ENCODE measurements at regions not wholly inside any gene's neighbourhood (a gene's known extent, or its start where the extent isn't known, plus 50 kb on each side); places are given as distances from the start of the nearest gene placed in this dataset.

GRCh38 chr5:2299388-2300220, 416.9 kb upstream of the IRX4 start:
- no peaks in the 10 kb centered on the region for H3K36me3 Mint-ChIP-seq (ENCODE audit: low read depth)
- H3K27me3 Mint-ChIP-seq (ENCODE audit: low read depth): no peaks in the 10 kb centered on the region
- H3K9me3 Mint-ChIP-seq: no peaks in the 10 kb centered on the region
- DNase-seq (ENCODE audit: low spot score): no peak
- no peak overlapping the region for H3K27ac Mint-ChIP-seq
- no peaks in the 10 kb centered on the region for H3K4me1 Mint-ChIP-seq (ENCODE audit: low read depth)
- intact Hi-C loops (cut with micrococcal nuclease): no loop called here
- no peak overlapping the region for H3K4me3 Mint-ChIP-seq (ENCODE audit: low read depth)

DNA sequence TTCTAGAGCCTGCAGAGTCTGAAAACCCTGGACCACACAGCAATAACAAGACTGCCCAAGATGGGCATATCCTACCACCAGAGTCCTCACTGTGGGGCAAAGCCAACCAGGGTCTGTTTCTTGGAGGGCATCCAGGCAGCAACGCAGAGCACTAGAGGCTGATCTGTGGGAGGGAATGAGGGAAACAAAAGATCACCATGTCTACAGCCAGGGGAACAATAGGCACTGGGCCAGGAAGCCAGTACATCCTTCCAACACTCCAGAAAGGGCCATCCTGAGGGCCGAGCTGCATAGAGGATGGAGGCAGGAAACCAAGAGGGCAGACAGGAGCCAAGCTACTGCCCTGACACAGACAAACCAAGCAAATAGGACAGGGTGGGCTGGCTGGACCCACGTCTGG, 416.1 kb upstream of the IRX4 start:
- intact Hi-C loops (cut with micrococcal nuclease): no loop called here
- H3K27me3 Mint-ChIP-seq (ENCODE audit: low read depth): no peaks in the 10 kb centered on the region
- no peaks in the 10 kb centered on the region for H3K36me3 Mint-ChIP-seq (ENCODE audit: low read depth)
- H3K27ac Mint-ChIP-seq: no peak overlapping the region
- no peak for DNase-seq (ENCODE audit: low spot score)
- no peaks in the 10 kb centered on the region for H3K4me1 Mint-ChIP-seq (ENCODE audit: low read depth)
- no peaks in the 10 kb centered on the region for H3K9me3 Mint-ChIP-seq
- no peak overlapping the region for H3K4me3 Mint-ChIP-seq (ENCODE audit: low read depth)

DNA sequence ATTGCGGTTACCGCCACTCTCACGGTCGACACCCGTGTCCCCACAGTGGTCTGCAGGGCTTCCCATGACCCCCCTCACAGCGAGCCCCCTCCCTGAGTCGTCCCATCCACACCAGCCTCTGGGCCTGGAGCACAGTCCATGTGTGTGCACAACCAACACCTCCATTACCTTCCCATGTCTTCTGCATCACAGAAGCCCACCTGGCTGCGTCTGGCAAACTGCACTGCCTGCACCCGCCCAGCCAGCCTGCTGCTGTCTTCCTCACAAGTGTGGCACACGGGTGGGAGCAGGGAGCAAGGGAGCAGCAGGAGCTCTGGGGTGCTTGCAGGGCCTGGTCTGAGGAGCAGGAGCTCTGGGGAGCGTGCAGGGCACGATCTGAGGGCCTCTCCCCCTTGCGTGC, 415.3 kb upstream of the IRX4 start:
- intact Hi-C loops (cut with micrococcal nuclease): no loop called here
- no peak for DNase-seq (ENCODE audit: low spot score)
- Mint-ChIP-seq H3K27me3 (ENCODE audit: low read depth) (no peaks in the 10 kb centered on the region), H3K36me3 (ENCODE audit: low read depth) (no peaks in the 10 kb centered on the region), H3K27ac (no peak overlapping the region), H3K4me3 (ENCODE audit: low read depth) (no peak overlapping the region), H3K9me3 (no peaks in the 10 kb centered on the region), H3K4me1 (ENCODE audit: low read depth) (no peaks in the 10 kb centered on the region)

DNA sequence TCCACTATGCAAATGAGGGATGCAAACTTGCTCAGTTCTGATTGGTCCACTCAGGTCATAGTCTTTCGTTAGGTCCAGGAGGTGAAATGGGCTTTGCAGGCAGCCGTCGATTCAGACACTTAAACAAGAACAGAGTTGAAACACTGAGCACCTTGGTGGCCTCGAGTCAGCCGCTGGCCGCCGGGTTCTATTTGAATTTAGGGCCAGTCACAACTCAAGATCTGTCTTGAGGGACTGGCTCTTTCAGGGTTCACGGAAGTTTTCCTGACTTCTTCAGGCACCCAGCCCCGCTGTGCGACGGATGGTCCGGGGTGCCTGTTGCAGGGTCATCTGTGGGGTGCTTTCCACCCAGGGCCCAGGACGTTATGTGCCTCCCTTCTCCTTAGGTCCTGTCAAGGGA, 412.8 kb upstream of the IRX4 start:
- no peak overlapping the region for H3K4me3 Mint-ChIP-seq (ENCODE audit: low read depth)
- H3K4me1 Mint-ChIP-seq (ENCODE audit: low read depth): no peaks in the 10 kb centered on the region
- H3K9me3 Mint-ChIP-seq: no peaks in the 10 kb centered on the region

DNA sequence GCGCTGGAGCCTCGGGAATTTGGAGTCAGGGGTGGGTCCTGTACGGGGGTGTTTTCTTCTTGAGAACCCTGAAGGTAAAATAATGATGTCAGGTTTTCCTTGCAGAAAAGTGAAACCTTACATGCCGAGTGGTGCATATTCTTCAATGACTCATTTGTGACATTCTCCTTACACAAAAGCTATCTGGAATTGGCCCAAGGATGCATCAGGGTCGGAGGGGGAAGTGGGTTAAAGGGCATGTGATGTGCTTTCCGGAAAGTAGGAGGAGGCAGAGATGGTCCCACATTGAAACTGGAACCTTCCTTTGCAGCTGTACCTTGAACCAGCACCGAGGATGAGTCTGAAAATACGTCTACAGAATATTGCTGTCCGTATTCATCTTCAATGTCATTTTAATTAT, 411.2 kb upstream of the IRX4 start:
- no peaks in the 10 kb centered on the region for H3K4me1 Mint-ChIP-seq (ENCODE audit: low read depth)
- no peak for DNase-seq (ENCODE audit: low spot score)
- no peaks in the 10 kb centered on the region for H3K36me3 Mint-ChIP-seq (ENCODE audit: low read depth)
- H3K27me3 Mint-ChIP-seq (ENCODE audit: low read depth): no peaks in the 10 kb centered on the region
- no peak overlapping the region for H3K27ac Mint-ChIP-seq
- no peak overlapping the region for H3K4me3 Mint-ChIP-seq (ENCODE audit: low read depth)
- H3K9me3 Mint-ChIP-seq: no peaks in the 10 kb centered on the region
- intact Hi-C loops (cut with micrococcal nuclease): no loop called here

More for the DNA sequence above, 412.8 kb upstream of the IRX4 start:
- no peaks in the 10 kb centered on the region for H3K27me3 Mint-ChIP-seq (ENCODE audit: low read depth)
- DNase-seq (ENCODE audit: low spot score): no peak
- no peak overlapping the region for H3K27ac Mint-ChIP-seq
- intact Hi-C loops (cut with micrococcal nuclease): no loop called here
- no peaks in the 10 kb centered on the region for H3K36me3 Mint-ChIP-seq (ENCODE audit: low read depth)

- intact Hi-C loops (cut with micrococcal nuclease): no loop called here
- no peaks in the 10 kb centered on the region for H3K4me1 Mint-ChIP-seq (ENCODE audit: low read depth)
- no peak for DNase-seq (ENCODE audit: low spot score)
- H3K27ac Mint-ChIP-seq: no peak overlapping the region
- H3K4me3 Mint-ChIP-seq (ENCODE audit: low read depth): no peak overlapping the region
- H3K36me3 Mint-ChIP-seq (ENCODE audit: low read depth): no peaks in the 10 kb centered on the region
- H3K27me3 Mint-ChIP-seq (ENCODE audit: low read depth): no peaks in the 10 kb centered on the region
- H3K9me3 Mint-ChIP-seq: no peaks in the 10 kb centered on the region
These were observed 408.6 kb upstream of the IRX4 start for GRCh38 chr5:2291146-2291840.

- DNase-seq (ENCODE audit: low spot score): no peak
- Mint-ChIP-seq H3K9me3 (no peaks in the 10 kb centered on the region), H3K4me3 (ENCODE audit: low read depth) (no peak overlapping the region), H3K36me3 (ENCODE audit: low read depth) (no peaks in the 10 kb centered on the region), H3K27me3 (ENCODE audit: low read depth) (no peaks in the 10 kb centered on the region), H3K27ac (no peak overlapping the region), H3K4me1 (ENCODE audit: low read depth) (no peaks in the 10 kb centered on the region)
- intact Hi-C loops (cut with micrococcal nuclease): no loop called here
These were observed 406.7 kb upstream of the IRX4 start for GRCh38 chr5:2289380-2289779.

GRCh38 chr5:2288968-2289367, 406.2 kb upstream of the IRX4 start:
- DNase-seq (ENCODE audit: low spot score): no peak
- no peak overlapping the region for H3K27ac Mint-ChIP-seq
- no peaks in the 10 kb centered on the region for H3K4me1 Mint-ChIP-seq (ENCODE audit: low read depth)
- H3K27me3 Mint-ChIP-seq (ENCODE audit: low read depth): no peaks in the 10 kb centered on the region
- no peaks in the 10 kb centered on the region for H3K9me3 Mint-ChIP-seq
- intact Hi-C loops (cut with micrococcal nuclease): no loop called here
- no peak overlapping the region for H3K4me3 Mint-ChIP-seq (ENCODE audit: low read depth)
- no peaks in the 10 kb centered on the region for H3K36me3 Mint-ChIP-seq (ENCODE audit: low read depth)

- H3K36me3 Mint-ChIP-seq (ENCODE audit: low read depth): no peaks in the 10 kb centered on the region
- H3K27ac Mint-ChIP-seq: no peak overlapping the region
- no peaks in the 10 kb centered on the region for H3K27me3 Mint-ChIP-seq (ENCODE audit: low read depth)
- no peaks in the 10 kb centered on the region for H3K9me3 Mint-ChIP-seq
- no peaks in the 10 kb centered on the region for H3K4me1 Mint-ChIP-seq (ENCODE audit: low read depth)
- intact Hi-C loops (cut with micrococcal nuclease): no loop called here
- no peak overlapping the region for H3K4me3 Mint-ChIP-seq (ENCODE audit: low read depth)
- DNase-seq (ENCODE audit: low spot score): no peak
These were observed 405.7 kb upstream of the IRX4 start for GRCh38 chr5:2288466-2288865.

GRCh38 chr5:2286250-2286649, 403.5 kb upstream of the IRX4 start:
- Mint-ChIP-seq H3K27ac (no peak overlapping the region), H3K4me3 (ENCODE audit: low read depth) (no peak overlapping the region), H3K27me3 (ENCODE audit: low read depth) (no peaks in the 10 kb centered on the region), H3K4me1 (ENCODE audit: low read depth) (no peaks in the 10 kb centered on the region), H3K9me3 (no peaks in the 10 kb centered on the region), H3K36me3 (ENCODE audit: low read depth) (no peaks in the 10 kb centered on the region)
- DNase-seq (ENCODE audit: low spot score): no peak
- intact Hi-C loops (cut with micrococcal nuclease): no loop called here

DNA sequence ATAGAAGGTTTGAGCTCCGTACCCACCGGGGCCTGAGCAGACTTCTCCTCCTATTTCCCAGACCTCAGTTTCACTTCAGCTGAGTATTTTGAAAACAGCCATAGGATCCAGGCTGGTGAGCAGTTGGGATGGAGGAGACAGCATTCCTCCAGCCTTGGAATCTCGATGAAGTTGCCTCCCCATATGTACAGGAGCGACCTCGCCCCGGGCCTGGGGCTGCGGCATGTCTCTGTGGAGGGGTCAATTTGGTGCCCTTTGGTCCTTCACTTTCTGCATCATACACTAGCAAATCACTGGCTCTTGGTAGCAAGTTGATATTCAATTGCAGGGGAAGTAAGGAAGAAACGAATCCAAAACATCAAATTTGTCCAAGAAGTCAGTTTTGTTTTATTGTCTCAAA, 402.0 kb upstream of the IRX4 start:
- no peaks in the 10 kb centered on the region for H3K4me1 Mint-ChIP-seq (ENCODE audit: low read depth)
- no peak overlapping the region for H3K4me3 Mint-ChIP-seq (ENCODE audit: low read depth)
- intact Hi-C loops (cut with micrococcal nuclease): no loop called here
- H3K27me3 Mint-ChIP-seq (ENCODE audit: low read depth): no peaks in the 10 kb centered on the region
- H3K9me3 Mint-ChIP-seq: peaks cover 5% of the 10 kb centered on the region
- H3K27ac Mint-ChIP-seq: no peak overlapping the region
- H3K36me3 Mint-ChIP-seq (ENCODE audit: low read depth): no peaks in the 10 kb centered on the region
- DNase-seq (ENCODE audit: low spot score): no peak

GRCh38 chr5:2283481-2284045, 400.8 kb upstream of the IRX4 start:
- Mint-ChIP-seq H3K4me1 (ENCODE audit: low read depth) (no peaks in the 10 kb centered on the region), H3K4me3 (ENCODE audit: low read depth) (no peak overlapping the region), H3K27me3 (ENCODE audit: low read depth) (no peaks in the 10 kb centered on the region), H3K36me3 (ENCODE audit: low read depth) (no peaks in the 10 kb centered on the region), H3K9me3 (peaks cover 5% of the 10 kb centered on the region), H3K27ac (no peak overlapping the region)
- DNase-seq (ENCODE audit: low spot score): no peak
- intact Hi-C loops (cut with micrococcal nuclease): no loop called here

GRCh38 chr5:2282893-2283292, 400.2 kb upstream of the IRX4 start:
- no peak overlapping the region for H3K27ac Mint-ChIP-seq
- H3K9me3 Mint-ChIP-seq: peaks cover 5% of the 10 kb centered on the region
- H3K36me3 Mint-ChIP-seq (ENCODE audit: low read depth): no peaks in the 10 kb centered on the region
- intact Hi-C loops (cut with micrococcal nuclease): no loop called here
- no peaks in the 10 kb centered on the region for H3K4me1 Mint-ChIP-seq (ENCODE audit: low read depth)
- H3K4me3 Mint-ChIP-seq (ENCODE audit: low read depth): no peak overlapping the region
- no peaks in the 10 kb centered on the region for H3K27me3 Mint-ChIP-seq (ENCODE audit: low read depth)
- no peak for DNase-seq (ENCODE audit: low spot score)

Data from activated T-helper 2 cell treated with anti-CD3 and anti-CD28 coated beads, Interferon-gamma antibody, Interleukin-2, Interleukin-4, amounts not matched to agents 10 μg/mL and 5 μg/mL and 100 μg/mL, durations not matched to agents 14 hours and 24 hours and 36 hours (primary cell).